GM19035 (cell line): ENCODE measurements at regions not wholly inside any gene's neighbourhood (a gene's known extent, or its start where the extent isn't known, plus 50 kb on each side); places are given as distances from the start of the nearest gene placed in this dataset.
"Not testable (repeated sequence)": the region's sequence is repeated elsewhere in the genome, so short reads cannot be mapped to it uniquely, and the experiment has no call there.

Experiments used
- ATAC-seq: cut with Tn5 transposase; IDR thresholded peaks from one replicate; pipeline ENCODE4 v1.9.1; 2021; ENCODE audit not compliant: unreplicated experiment

DNA sequence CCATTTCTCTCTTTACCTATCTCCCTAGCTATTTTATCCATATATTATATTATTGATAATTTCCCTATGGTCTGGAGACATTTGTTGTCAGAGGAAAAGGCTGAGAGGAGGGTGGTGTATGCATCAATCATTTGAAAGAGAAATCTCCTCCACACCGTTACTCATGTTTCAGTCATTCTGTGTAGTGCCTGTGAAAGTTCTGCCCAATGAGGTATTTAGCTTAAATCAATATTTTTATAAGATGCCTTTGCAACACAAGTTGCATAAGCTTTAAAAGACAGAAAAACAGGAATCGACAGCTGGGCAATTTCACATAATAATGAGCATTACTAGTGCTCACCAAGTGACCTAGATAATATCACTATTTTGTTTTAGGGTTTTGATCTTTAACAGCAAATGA is 363.7 kb upstream of the FSIP2 start:
- no peak for ATAC-seq

DNA sequence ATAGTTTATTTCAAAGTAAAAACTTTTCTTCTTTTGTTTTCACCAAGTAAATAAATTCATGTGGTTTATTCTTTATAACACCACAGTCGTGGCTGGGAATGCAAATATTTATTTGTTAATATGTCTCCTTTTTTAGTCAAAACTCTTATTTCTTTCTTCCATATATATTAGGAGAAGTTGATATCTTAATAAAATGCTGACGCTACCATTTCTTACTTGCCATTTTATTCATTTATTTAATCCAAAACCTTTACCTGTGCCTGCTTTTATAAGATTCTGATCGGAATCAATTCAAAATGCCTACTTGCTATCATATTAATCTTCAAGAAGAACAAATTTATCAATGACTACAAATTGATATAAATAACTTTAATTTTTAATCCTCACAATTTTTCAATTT is 362.9 kb upstream of the FSIP2 start:
- no peak for ATAC-seq

DNA sequence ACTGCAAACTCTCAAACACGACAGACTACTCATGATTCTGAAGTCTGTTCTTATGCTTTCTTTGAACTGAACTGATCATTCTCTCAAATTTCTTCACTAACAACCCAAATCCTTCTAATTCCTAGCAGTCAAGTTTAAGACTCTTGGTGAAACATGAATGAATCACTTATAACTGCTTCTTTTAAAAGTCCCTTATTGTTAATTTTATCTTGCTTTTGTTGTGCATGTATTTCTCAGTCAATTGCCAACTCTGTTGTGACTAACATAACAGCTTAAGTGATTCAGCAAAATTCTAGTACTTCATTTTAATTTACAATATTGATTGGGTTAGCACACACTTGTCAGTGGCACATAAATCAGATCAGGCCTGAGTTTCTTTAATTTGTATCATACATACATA is 357.0 kb upstream of the FSIP2 start:
- ATAC-seq, result no peak

DNA sequence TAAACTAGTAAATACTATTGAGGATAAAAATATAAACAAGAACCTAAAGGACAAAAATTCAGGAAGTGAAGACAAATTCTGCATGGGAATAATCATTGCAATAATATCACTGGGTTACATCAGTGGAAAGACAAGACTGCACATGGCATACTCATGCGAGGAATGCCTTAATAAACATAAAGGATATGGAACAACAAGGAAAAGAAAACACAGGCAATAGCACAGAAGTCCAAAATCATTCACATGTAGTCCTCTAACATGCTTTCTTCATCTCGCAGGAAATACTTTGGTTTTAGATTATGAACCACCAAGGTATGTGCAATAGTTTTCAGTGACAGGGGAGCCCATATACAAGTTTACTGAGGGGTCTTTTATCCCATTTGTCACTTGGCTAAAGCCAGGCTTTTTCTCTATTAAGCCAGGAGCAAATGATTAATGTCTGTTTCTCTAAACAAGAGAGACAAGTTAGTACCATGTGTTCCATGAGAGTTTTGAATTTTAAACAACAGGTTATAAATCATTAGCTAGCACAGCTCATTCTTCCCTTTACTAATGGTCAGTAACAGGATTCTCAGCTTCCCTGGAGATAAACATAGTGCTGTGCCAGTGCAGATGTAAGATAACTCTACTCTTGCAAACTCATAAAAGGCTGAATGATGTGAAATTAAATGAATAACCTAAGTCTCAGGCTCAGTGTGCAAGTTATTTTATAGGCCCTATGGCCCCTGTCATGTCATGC is 353.6 kb upstream of the FSIP2 start:
- no peak for ATAC-seq

DNA sequence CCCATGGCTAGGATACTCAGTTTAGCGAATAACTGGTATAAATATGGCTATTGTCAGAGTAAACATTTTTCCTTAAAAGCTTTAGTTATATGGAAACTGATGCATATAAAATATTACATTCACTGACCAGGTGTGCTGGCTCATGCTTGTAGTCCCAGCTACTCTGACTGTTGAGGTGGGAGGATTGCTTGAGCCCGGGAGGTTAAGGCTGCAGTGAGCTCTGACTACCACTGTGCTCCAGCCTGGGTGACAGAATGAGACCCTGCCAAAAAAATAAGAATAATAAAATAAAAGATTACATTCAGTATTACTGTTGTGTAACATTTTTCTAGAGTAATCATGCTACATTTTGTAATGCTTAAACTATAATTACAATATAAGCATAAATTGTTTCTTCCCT is 350.4 kb upstream of the FSIP2 start:
- ATAC-seq, result no peak

DNA sequence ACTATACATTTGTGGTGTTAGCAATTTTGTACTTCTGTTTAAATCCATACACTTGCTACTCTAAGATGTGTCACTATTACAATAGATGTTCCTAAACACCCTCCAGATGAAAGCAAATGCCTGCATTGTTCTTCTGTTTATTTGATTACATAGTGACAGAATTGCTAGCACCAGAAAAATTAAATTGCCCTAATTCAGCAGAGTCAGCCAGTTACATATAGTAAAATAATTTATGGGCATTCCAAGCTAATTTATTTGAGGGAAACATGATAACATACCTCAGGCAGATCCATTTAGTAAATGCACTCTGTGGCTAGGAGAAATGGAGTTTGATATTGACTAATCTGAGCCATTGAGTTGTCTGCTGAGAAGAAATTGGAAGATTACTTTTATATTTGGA is 347.1 kb upstream of the FSIP2 start:
- no peak for ATAC-seq

DNA sequence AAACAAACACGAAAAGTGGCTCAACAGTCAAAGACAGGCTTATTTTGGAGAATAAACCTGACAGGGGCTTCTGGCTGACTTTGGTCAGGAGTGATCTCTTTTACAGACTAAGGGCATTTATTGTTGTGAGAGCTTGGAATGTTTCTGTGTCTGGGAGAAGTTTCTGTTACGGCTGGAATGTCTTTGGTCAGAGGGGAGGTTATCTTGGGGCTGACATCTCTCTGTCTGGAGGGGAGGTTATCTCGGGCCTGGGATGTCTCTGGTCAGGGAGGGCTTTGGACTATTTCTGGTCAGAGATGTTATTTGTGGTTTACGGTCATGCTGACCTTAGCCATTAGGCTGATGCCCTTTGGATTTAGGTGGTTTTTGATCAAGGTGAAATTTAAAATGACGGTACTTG is 345.5 kb upstream of the FSIP2 start:
- no peak for ATAC-seq

DNA sequence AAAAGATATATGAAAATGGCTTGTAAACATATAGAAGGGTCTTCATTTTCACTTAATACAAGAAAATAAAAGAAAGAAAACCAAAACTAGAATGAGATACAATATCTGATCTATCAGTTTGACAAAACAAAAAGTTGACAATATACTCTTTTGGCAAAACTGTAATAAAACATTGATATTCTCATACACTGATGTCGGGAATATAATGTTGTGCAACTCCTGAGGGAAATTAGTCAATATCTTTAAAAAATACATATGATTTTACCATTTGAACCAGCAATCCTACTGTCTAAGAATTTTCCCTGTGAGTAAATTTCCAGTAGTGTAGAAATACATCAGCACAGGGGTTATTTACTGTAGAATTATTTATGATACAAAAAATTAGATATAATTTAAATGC is 336.1 kb upstream of the FSIP2 start:
- ATAC-seq, result no peak

DNA sequence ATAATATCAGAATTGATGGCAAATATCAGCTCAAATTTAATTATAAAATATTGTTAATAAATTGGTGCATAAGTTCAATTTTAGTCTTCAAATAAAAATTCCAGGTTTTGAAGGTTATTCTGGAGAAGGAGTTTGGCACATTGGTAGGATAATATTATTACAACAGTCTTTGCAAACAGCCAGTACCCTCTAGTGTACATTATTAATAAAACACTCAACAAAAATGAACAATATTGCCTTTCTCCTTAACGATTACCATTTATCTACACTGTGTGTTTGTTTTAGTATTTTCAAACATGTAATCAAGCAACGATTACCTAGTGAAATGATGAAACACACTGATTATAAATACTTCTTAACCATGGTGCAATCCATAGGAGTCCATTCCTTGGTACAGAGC is 334.0 kb upstream of the FSIP2 start:
- no peak for ATAC-seq

DNA sequence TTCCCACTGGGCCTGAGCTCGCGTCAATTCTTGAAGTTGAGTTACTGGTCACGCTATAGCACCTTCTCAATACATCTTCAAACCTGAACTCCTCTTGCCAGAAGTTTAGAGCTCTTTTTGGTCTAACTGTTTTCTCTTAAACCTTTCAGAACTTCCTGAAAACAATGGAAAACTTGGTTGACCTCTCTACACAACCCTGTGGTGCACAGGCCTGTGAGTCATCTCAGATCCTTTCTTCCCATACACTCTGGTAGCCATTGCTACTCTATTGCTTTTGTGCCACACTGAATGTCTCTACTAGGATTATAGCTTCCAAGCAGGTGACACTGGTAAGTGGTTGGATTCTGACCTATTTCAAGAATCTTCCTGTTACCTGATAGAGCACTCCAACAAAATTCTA is 321.5 kb upstream of the FSIP2 start:
- no peak for ATAC-seq

DNA sequence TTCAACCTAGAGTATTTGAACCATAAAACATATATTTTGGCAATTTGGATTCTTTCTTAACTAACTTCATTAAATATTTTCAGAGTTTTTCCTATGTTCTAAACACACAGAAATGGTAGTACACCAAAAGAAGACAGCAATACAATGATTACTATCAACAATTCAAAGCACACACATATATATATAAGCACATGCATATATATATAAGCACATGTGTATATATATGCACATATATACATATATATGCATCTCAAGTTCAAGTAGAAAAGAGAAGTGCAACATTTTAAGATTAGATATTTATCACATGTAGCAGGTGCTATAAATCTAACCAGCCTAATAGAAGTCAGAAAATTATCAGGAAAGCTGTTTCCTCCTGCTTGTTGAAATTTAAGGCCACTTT is 320.9 kb upstream of the FSIP2 start:
- no peak for ATAC-seq

DNA sequence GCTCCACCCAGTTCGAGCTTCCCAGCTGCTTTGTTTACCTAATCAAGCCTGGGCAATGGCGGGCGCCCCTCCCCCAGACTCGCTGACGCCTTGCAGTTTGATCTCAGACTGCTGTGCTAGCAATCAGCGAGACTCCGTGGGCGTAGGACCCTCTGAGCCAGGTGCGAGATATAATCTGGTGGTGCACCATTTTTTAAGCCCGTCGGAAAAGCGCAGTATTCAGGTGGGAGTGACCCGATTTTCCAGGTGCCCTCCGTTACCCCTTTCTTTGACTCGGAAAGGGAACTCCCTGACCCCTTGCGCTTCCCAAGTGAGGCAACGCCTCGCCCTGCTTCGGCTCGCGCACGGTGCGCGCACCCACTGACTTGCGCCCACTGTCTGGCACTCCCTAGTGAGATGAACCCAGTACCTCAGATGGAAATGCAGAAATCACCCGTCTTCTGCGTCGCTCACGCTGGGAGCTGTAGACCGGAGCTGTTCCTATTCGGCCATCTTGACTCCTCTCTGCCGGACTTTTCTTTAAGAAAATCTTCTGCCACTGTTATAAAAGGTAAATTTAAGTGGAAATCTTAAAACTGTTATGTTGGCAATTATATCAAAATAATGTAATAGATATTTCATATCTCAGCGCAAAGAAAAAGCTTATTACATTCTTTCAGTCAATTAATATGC is 313.5 kb upstream of the FSIP2 start:
- ATAC-seq, result not testable (repeated sequence)

DNA sequence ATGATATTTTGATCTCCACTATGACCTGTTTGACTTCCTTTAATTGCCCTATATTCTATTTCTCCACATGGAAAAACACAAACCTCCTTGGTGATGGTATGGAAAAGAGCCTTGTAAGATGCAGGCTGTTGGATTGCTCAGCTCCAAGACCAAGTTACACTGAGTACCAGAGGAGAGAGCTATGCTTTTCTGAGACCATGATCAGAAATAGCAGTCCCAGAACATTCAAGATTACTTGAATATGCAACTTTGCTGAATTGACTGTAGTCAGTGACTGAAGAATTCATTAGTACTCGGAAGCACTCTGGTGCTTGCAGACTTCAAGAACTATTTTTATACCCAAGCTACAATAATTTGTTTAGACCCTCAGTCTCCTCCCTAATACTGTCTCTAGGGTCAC is 310.6 kb upstream of the FSIP2 start:
- no peak for ATAC-seq

DNA sequence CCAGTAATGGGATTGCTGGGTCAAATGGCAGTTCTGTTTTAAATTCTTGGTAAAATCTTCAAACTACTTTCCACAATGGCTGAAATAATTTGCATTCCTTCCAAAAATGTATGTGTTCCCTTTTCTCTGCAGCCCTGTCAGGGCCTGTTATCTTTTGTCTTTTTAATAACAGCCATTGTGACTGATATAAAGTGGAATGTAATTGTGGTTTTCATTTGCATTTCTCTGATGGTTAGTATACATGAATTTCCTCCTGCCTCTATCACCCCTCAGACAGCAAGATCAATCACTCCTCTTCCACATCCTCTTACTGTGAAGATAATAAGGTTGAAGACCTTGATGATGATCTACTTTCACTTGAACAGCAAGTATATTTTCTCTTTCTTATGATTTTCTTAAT is 304.8 kb upstream of the FSIP2 start:
- no peak for ATAC-seq

DNA sequence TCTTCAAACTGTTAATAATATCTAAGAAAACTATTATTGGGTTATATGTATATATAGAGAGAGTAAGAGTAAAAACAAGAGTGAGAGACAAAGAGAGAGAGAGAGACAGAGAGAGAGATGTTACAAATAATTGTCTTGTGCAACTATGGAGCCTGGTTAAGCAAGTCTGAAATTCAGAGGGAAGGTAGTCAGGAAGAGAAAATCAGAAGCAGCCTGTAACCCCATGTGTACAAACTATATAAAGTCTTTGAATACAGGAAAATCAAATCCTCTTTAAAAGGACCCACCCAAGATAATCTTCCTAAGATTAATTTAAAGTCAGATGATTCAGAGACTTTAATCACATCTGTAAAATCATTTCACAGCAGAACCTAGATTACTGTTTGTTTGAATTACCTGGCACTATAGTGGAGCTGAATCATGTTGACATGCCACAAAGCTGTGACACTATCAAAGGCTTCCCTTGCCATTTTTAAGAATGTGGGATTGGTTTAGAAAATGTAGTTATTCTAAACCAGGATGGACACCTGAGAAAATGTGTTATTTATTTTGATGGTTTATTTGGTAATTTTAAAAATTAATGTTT is 301.7 kb upstream of the FSIP2 start:
- no peak for ATAC-seq

DNA sequence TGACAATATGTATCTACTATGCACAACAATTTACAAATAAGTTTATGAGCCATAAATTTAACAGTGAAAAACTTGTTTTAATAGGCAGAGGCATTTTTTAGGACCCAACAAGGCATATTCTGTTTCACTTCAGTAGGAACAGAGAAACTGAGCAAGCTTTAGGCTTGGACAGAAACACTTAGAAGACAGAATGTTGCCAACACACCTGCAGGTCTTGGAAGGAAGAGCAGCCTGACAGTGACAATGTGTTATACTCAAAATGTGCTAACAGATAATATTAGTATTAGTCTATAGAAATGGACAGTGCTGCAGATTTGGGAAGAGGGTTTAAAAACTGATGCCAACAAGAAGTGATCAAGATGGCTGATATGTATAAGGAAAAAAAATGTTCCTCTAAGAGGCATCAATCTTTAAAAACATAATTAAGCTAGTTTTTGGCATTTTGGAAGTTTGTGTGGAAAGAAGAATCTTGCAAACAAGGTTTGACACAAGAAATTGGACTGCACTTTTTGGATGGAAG is 297.1 kb upstream of the FSIP2 start:
- ATAC-seq, result no peak

DNA sequence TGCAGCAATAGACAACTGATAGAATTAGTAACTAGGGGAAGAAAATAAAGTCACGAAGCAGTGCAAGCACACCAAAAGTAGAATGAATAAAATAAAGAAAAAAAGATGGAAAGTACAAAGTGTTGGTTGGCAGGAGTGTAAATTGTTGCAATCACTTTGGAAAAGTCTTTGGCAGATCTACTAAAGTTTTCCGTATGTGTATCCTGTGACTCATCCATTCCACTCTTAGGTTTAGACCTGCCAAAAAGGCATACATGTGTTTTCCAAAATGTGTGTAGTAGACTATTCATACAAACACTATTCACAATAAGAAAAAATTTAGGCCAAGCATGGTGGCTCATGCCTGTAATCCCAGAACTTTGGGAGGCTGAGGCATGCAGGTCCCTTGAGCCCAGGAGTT is 282.1 kb upstream of the FSIP2 start:
- no peak for ATAC-seq

DNA sequence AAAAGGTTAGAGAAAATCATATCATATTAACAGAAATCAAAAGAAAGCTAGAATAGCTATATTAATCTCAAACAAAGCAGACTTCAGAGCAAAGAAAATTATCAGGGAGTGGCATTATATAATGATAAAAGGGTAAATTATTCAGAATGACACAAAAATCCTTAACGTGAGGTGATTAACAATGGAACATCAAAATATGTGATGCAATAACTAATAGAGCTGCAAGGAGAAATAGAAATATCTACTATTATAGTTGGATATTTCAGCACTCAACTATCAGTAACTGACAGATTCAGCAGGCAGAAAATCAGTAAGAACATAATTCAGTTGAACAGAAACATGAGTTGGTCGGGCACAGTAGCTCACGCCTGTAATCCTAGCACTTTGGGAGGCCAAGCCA is 275.1 kb upstream of the FSIP2 start:
- ATAC-seq, result no peak

DNA sequence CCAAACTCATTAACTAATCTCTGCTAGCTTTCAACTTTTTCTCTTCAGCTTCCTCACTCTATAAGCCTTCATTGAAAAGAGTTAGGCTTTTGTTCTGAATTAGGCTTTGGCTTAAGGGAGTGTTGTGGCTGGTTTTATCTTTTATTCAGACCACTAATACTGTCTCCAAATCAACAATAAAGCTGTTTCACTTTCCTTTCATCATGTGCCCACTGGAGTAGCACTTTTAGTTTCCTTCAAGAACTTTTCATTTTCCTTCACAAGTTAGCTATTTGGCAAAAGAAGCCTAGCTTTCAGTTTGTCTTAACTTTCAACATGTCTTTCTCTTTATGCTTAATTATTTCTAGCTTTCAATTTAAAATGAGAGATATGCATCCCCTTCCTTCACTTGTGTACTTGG is 271.7 kb upstream of the FSIP2 start:
- no peak for ATAC-seq

DNA sequence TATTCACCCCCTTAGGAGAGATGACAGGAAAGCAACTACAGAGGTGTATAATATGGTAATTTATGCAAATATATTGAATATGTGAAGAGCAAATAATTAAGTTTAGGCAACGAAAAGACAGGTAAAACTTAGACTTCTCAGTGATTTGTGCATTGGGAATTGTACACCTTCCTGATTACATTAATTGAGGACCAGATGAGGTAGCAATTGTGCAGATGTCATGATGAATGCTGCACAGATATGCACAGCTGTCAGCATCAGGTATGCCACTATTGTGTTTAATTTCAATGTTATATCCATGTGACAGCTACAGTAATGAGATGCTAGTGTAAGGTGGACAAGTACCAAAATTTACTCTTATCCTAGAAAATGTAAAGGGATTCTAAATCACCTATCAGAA is 267.2 kb upstream of the FSIP2 start:
- ATAC-seq, result no peak

DNA sequence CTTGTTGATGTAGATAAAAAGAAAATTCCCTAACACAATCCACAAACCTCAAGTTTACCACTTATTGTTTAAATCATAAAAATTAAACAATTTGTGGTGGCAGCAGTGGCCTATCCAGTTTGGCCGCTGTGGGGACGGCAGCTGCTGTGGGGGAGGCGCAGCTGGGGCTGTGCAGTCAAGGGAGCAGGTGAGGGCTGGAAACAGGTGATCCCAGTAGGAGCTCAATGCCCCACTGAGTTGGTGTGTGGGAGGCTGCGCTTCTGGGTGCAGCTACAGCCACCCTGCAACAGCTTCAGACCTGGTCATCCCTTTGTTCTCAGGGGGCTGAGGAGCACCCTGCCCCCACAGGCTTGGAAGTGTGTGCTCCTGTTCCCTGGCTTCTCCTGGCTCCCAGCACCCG is 266.0 kb upstream of the FSIP2 start:
- ATAC-seq, result no peak

DNA sequence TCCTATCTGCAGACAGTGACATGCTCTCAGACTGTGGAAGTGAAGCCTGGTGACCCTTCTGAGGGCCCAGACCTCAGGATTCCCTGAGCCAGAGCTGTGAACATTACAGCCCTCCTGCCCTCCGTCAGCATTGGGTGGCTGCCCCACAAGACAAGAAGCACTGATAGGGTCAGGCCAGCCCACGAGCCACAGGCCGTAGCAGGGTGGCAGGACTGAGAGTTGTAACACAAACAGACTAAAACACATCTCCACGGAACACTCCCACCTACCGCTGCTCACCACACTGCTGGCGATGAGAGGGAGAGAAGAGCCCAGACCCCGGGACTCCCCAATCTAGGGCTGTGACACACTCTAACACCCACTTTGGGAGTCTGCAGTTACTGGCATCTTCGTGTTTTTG is 264.8 kb upstream of the FSIP2 start:
- no peak for ATAC-seq
